HG02759 (cell line): ENCODE measurements at regions not wholly inside any gene's neighbourhood (a gene's known extent, or its start where the extent isn't known, plus 50 kb on each side); places are given as distances from the start of the nearest gene placed in this dataset.

ENCODE experiments used
- ATAC-seq: cut with Tn5 transposase; IDR thresholded peaks from one replicate; pipeline ENCODE4 v1.9.1; 2021; ENCODE audit warnings: mild to moderate bottlenecking, moderate library complexity; ENCODE audit not compliant: unreplicated experiment

DNA sequence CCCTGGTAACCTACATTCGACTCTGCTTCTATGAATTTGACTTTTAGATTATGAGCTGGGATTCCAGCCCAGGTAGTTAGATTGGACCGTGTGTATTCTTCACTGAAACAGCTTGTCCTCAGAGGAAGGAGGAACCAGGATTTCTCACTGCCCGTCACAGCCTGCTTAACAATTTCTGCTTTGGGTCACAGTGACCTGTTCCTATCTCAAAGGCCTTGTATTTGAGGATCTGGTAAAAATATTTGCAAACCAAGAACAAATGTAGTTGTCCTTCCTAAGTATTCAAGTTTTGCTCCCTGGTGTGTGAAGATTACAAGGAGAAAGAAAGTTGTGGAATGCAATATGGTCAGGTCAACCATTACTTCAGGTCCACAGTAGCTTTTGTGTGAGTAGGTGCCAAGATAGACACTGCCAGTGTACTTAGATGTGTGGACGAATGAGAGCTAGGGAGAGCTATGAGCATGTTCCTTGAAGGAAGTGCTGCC is 55.1 kb downstream of the KIF4B start:
- no peak for ATAC-seq

- ATAC-seq, result no peak
Measured at GRCh38 chr5:155069961-155070360, 56.4 kb downstream of the KIF4B start.

DNA sequence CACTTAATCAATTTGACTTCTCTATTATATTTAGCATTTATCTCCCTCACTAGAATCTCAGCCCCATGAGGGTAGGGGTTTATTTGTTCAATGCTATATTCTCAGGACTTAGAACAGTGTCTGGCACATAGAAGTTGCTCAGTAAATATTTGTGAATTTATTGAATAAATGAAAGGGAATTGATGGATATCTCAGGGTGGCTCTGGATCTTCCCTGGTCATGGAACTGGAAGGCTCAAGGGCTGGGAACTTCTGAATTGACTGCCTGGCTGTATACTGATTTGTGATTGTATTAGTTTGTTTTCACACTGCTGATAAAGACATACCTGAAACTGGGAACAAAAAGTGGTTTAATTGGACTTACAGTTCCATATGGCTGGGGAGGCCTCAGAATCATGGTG is 57.2 kb downstream of the KIF4B start:
- no peak for ATAC-seq

GRCh38 chr5:155076379-155076778 is 62.8 kb downstream of the KIF4B start:
- no peak for ATAC-seq

DNA sequence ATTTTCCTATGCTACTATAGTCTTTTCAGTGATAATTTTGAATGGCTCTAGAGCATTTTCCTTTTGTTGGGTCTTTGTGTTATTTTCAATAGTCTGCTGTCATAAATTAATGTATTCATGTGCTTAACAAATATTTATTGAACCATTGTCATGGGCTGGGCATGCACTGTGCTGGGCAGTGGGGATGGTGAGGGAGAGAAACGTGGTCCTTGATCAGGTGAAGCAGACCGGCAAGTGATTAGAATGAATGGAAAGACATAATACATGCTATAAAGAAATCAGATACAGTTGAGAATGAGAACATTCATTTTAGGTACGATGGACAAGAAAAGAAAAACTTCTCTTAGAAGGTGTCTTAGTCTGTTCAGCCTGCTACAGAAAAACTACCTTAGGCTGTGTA is 66.1 kb downstream of the KIF4B start:
- no peak for ATAC-seq

DNA sequence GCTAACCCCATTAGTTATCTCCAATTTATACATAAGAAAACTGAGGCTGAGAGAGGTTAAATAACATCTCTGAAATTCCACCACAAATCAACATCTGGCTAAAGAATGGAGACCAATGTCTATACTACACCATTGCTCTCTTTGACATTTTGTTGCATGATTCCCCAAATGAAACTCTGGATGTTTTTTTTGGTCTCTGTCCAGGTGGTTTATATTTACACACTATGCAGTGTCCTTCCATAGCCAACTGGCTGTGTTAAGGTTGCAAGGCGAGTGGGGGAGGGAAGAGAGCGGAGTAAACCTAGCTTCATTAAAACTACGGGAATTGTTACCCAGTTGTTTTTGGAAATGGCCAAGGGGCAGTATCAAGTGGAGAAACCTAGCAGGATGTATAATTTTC is 67.2 kb downstream of the KIF4B start:
- no peak for ATAC-seq

- no peak for ATAC-seq
Measured at GRCh38 chr5:155081618-155082017, 68.1 kb downstream of the KIF4B start.

GRCh38 chr5:155082401-155082800 is 68.8 kb downstream of the KIF4B start:
- no peak for ATAC-seq

- ATAC-seq, result no peak
Measured at GRCh38 chr5:155085282-155085989, 71.9 kb downstream of the KIF4B start.

DNA sequence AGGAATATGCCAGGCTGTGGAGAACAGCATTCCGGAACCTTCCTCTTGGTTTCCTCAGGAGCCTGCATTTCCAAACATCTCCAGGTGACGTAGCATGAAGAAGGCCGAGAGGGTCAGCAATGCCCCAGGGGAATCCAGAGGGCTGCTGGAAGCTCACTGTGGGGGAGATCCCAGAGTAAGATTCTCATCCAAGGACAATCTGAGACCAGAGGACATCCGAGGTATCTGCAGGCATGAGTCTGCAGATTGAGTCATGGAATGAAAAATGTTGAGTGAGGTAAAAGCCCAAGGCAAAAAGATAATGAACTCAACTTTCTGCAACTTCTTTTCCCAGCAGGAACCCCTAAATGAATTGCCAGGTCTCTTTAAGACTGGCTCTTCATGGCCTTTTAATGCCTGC is 73.5 kb downstream of the KIF4B start:
- no peak for ATAC-seq

DNA sequence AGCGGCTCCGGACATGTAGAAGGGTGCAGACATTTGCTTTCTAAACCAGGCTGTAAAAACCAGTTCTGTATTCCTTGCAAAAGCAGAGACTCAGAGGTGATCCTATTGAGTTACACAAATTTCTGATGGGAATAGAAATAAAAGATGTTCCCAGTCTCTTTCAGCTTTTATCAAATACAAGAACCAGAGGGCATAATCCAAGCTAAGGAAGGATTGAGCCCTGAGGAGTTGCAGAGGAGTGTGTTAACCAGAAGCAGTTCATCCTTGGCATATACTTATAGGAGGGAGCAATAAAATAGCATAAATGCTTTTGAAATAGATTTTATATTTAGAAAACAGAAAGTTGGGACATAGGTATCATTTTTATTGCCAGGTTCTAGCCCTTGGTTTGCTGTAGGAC is 75.3 kb downstream of the KIF4B start:
- no peak for ATAC-seq

GRCh38 chr5:155089643-155090042 is 76.1 kb downstream of the KIF4B start:
- ATAC-seq, result no peak

GRCh38 chr5:155091063-155091648 is 77.6 kb downstream of the KIF4B start:
- ATAC-seq, result no peak

GRCh38 chr5:155091768-155092717 is 78.5 kb downstream of the KIF4B start:
- no peak for ATAC-seq

GRCh38 chr5:155094455-155094854 is 80.9 kb downstream of the KIF4B start:
- ATAC-seq, result no peak

DNA sequence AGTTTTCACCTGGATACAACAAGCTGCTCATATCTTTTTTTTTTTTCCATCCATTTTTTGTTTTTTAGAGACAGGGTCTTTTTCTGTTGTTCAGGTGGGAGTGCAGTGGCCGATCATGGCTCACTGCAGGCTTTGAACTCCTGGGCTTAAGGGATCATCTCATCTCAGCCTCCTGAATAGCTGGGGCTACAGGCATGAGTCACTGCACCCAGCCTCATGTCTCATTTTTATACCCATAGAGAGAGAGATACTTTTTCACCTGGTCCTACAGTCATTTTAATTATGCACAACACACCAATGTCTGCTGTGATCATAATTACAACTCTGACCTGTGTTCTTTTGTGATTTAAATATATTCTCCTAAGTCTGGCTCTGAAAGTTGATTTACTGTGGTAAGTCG is 84.4 kb downstream of the KIF4B start:
- ATAC-seq, result no peak

DNA sequence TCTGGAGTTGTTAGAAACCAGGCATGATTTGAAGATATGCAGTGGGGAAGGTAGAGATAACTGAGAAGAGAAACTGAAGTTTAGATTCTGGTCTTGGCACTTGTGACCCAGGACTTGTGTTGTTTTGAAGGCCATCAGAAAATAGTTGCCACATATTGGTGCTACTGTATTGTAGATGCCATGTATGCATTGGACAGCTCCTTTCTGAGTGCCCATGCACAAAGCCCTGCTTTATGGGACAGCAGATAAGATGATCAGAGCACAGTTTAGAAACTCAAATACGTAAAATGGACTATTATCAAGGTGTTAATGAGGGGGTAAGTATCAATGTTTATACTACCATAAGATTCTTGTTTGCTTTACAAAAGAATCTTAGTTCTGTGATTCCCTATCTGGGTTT is 84.9 kb downstream of the KIF4B start:
- no peak for ATAC-seq

GRCh38 chr5:155101697-155102096 is 88.1 kb downstream of the KIF4B start:
- ATAC-seq, result no peak

- no peak for ATAC-seq
Measured at GRCh38 chr5:155103146-155103545, 89.6 kb downstream of the KIF4B start.

DNA sequence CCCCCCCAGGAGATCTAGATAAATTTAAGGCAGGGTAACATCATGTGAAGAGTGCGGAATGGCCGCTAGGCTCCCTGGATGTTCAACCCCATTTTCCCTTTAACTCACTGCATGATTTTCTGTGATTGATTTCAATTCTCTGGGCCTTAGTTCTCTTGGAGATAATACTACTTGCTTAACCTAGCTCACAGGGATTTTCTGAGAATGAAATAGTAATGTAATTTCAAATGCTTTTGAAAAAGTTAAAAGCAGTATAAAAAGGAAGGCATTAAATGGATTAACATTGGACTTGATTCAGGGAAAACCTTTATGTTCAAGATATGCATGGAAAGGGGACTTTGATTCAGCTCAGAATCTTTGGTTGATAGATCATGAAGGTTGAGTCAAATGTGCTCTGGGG is 90.9 kb downstream of the KIF4B start:
- no peak for ATAC-seq

DNA sequence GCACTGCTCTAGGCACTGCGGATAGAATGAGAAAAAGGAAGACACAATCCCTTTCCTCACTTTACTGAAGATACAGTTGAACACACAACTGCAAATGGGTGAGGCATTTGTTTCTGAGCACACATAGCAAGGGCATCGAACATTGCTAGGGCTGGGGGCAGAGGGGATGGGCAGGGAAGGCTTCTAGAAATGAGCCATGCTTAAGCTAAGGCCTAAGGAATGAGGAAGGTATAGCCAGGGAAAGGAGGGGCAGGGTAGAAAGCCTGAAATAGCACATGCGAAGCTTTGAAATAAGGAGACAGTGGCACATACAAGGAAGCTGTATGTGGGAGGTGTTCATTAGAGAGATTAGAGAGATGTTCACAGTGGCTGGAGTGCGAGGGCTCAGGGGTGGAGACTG is 92.7 kb downstream of the KIF4B start:
- no peak for ATAC-seq

DNA sequence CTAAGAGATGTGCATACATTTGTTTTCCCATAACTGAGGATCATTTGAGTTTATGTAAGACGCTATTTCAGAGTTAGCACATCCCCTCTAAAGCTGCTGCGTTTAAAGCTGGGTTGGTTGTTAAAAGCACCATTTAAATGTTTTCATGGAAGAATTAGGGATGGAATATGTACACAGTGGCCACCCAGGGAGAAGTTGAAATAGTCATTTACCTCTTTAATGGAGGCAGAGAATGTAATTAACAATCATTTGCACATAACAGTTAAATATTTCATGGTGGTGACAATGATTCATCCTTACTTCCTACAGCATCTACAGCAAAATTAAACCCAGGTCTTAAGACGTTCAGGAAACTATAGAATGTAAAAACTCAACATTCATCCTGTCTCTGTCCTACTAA is 100.3 kb downstream of the KIF4B start:
- ATAC-seq, result no peak
